DND-41 (cell line): ENCODE measurements at regions not wholly inside any gene's neighbourhood (a gene's known extent, or its start where the extent isn't known, plus 50 kb on each side); places are given as distances from the start of the nearest gene placed in this dataset.

Experiments used
- ATAC-seq: fragments of 200-7000 bp; cut with Tn5 transposase; 3 replicates; pipeline ENCODE4 v1.9.1; 2021; ENCODE audit warnings: low read depth; ENCODE audit not compliant: insufficient read depth
- DNase-seq: peaks from one replicate; pipeline ENCODE4 v3.0.0-alpha.2; 2020
- H2AFZ ChIP-seq: 2 replicates; pipeline ENCODE4 v1.6.0; 2012; ENCODE audit warnings: low read depth, low read length
- H3K27ac ChIP-seq: 2 replicates; pipeline ENCODE4 v1.5.1; 2012; ENCODE audit warnings: low read length, inconsistent platforms
- H3K27me3 ChIP-seq: fragments of 200-600 bp; sonication (generic); 2 replicates; pipeline ENCODE4 v1.6.0; 2012; ENCODE audit warnings: low read length, mild to moderate bottlenecking, inconsistent platforms; ENCODE audit not compliant: insufficient read depth, poor library complexity
- H3K36me3 ChIP-seq: 2 replicates; pipeline ENCODE4 v1.5.1; 2012; ENCODE audit warnings: low read length, inconsistent platforms; ENCODE audit not compliant: insufficient read depth
- H3K4me1 ChIP-seq: 2 replicates; pipeline ENCODE4 v1.5.1; 2012; ENCODE audit warnings: mild to moderate bottlenecking, low read length; ENCODE audit not compliant: insufficient read depth
- H3K4me2 ChIP-seq: 2 replicates; pipeline ENCODE4 v1.6.0; 2012; ENCODE audit warnings: mild to moderate bottlenecking, moderate library complexity, low read length, inconsistent platforms; ENCODE audit not compliant: insufficient read depth
- H3K4me3 ChIP-seq, 2 experiments: fragments of 200-600 bp in 1 of 2; shearing (Covaris generic) in 1 of 2; 2 replicates each; pipeline ENCODE4 v1.5.1; 2012 to 2016; ENCODE audit warnings: inconsistent platforms in 2 of 2, low read length in 2 of 2, mild to moderate bottlenecking in 2 of 2, low read depth in 1 of 2, moderate library complexity in 1 of 2
- H3K79me2 ChIP-seq: 2 replicates; pipeline ENCODE4 v1.6.0; 2012; ENCODE audit warnings: low read length, inconsistent platforms; ENCODE audit not compliant: insufficient read depth
- H3K9ac ChIP-seq: 2 replicates; pipeline ENCODE4 v1.6.0; 2012; ENCODE audit warnings: low read depth, mild to moderate bottlenecking, inconsistent platforms, low read length, moderate library complexity
- H3K9me3 ChIP-seq: 2 replicates; pipeline ENCODE4 v1.5.1; 2012; ENCODE audit warnings: low read length, moderate library complexity, mild to moderate bottlenecking, inconsistent platforms; ENCODE audit not compliant: insufficient read depth, severe bottlenecking
- H4K20me1 ChIP-seq: 2 replicates; pipeline ENCODE4 v1.6.0; 2012; ENCODE audit warnings: low read length; ENCODE audit not compliant: insufficient read depth
- CTCF ChIP-seq: IDR thresholded peaks from 2 replicates; pipeline ENCODE4 v1.5.1; 2012; ENCODE audit warnings: borderline replicate concordance, low read length, moderate library complexity, mild to moderate bottlenecking; ENCODE audit not compliant: poor library complexity, severe bottlenecking; ENCODE audit errors: extremely low read depth
- EZH2 ChIP-seq: IDR thresholded peaks from 3 replicates; pipeline ENCODE4 v1.6.1; 2012; ENCODE audit warnings: borderline replicate concordance, low read depth, mild to moderate bottlenecking, moderate library complexity, low read length, inconsistent platforms; ENCODE audit not compliant: severe bottlenecking

GRCh38 chr5:87126869-87127268, 140.8 kb upstream of the RASA1 start:
- Histone ChIP-seq H3K4me3 (no peak overlapping the region), H3K27me3 (no peaks in the 10 kb centered on the region), H3K27ac (no peak overlapping the region), H3K4me2 (no peak overlapping the region), H3K4me1 (peaks cover 11% of the 10 kb centered on the region), H3K79me2 (no peaks in the 10 kb centered on the region), H3K9me3 (no peaks in the 10 kb centered on the region), H4K20me1 (no peaks in the 10 kb centered on the region), H2AFZ (no peak overlapping the region), H3K9ac (no peak overlapping the region), H3K36me3 (no peaks in the 10 kb centered on the region)
- TF ChIP-seq EZH2 (no peak), CTCF (no peak)
- DNase-seq (no peak), ATAC-seq (no peak)

- DNase-seq, result no peak
- ATAC-seq, result no peak
- H2AFZ ChIP-seq, result no peak overlapping the region
- TF ChIP-seq EZH2 (no peak), CTCF (no peak)
- no peak overlapping the region for H3K4me3 ChIP-seq
- H3K9ac ChIP-seq, result no peak overlapping the region
- no peaks in the 10 kb centered on the region for H3K79me2 ChIP-seq
- peaks cover 5% of the 10 kb centered on the region for H3K4me1 ChIP-seq
- no peaks in the 10 kb centered on the region for H3K27me3 ChIP-seq
- H4K20me1 ChIP-seq, result no peaks in the 10 kb centered on the region
- no peaks in the 10 kb centered on the region for H3K36me3 ChIP-seq
- H3K4me2 ChIP-seq, result no peak overlapping the region
- H3K27ac ChIP-seq, result no peak overlapping the region
- H3K9me3 ChIP-seq, result no peaks in the 10 kb centered on the region
These were observed 140.3 kb upstream of the RASA1 start for GRCh38 chr5:87127426-87127825.

GRCh38 chr5:87127956-87128687, 139.6 kb upstream of the RASA1 start:
- TF ChIP-seq EZH2 (no peak), CTCF (no peak)
- H3K4me2 ChIP-seq, result no peak overlapping the region

More at GRCh38 chr5:87127956-87128687, 139.6 kb upstream of the RASA1 start:
- H2AFZ ChIP-seq, result no peak overlapping the region
- H3K27ac ChIP-seq, result no peak overlapping the region
- H3K9ac ChIP-seq, result no peak overlapping the region
- no peaks in the 10 kb centered on the region for H3K79me2 ChIP-seq
- H3K36me3 ChIP-seq, result no peaks in the 10 kb centered on the region
- H4K20me1 ChIP-seq, result no peaks in the 10 kb centered on the region
- DNase-seq (no peak), ATAC-seq (no peak)
- no peak overlapping the region for H3K4me3 ChIP-seq
- no peaks in the 10 kb centered on the region for H3K9me3 ChIP-seq
- no peaks in the 10 kb centered on the region for H3K27me3 ChIP-seq
- no peaks in the 10 kb centered on the region; the same call in 1 of the 2 replicates for H3K4me1 ChIP-seq
